Sigmoid colon (tissue), 6 donors: ENCODE measurements at regions not wholly inside any gene's neighbourhood (a gene's known extent, or its start where the extent isn't known, plus 50 kb on each side); places are given as distances from the start of the nearest gene placed in this dataset.
"Not testable (repeated sequence)": the region's sequence is repeated elsewhere in the genome, so short reads cannot be mapped to it uniquely, and the experiment has no call there.

Source experiments
- DNase-seq: peaks from one replicate; pipeline ENCODE4 v3.0.0-alpha.2; 2019
- H3K27ac ChIP-seq, 4 donors: fragments of 200-600 bp; sonication (generic); one replicate each; pipeline ENCODE4 v1.5.1; 2016 to 2019; ENCODE audit warnings: mild to moderate bottlenecking in 1 of 4
- H3K27me3 ChIP-seq, 3 donors: fragments of 200-600 bp; sonication (generic); one replicate each; pipeline ENCODE4 v1.5.1; 2019; ENCODE audit warnings: mild to moderate bottlenecking in 1 of 3
- H3K36me3 ChIP-seq, 4 donors: fragments of 200-600 bp; sonication (generic); one replicate each; pipeline ENCODE4 v1.5.1; 2016 to 2019
- H3K4me1 ChIP-seq, 4 donors: fragments of 200-600 bp; sonication (generic); one replicate each; pipeline ENCODE4 v1.5.1; 2017 to 2019
- H3K4me3 ChIP-seq, 4 donors: fragments of 200-600 bp; sonication (generic); one replicate each; pipeline ENCODE4 v1.5.1; 2017 to 2019; ENCODE audit warnings: mild to moderate bottlenecking in 2 of 4, moderate library complexity in 1 of 4
- H3K9me3 ChIP-seq, 4 donors: fragments of 200-600 bp in 3 of 4; sonication (generic) in 3 of 4; one replicate each; pipeline versions ENCODE4 v1.5.1 to v1.6.1; 2013 to 2019
- CTCF ChIP-seq, 4 experiments: fragments of 450-650 bp in 3 of 4; fragments of 200-600 bp in 1 of 4; IDR thresholded peaks; one replicate each; pipeline ENCODE4 v1.5.1; 2016 to 2019; ENCODE audit warnings: antibody characterized with exemption in 4 of 4, mild to moderate bottlenecking in 3 of 4, moderate library complexity in 2 of 4
- EP300 ChIP-seq, 4 donors: sonication (generic); formaldehyde crosslinking; IDR thresholded peaks; one replicate each; pipeline ENCODE4 v1.6.1; 2017; ENCODE audit warnings: antibody characterized with exemption in 4 of 4
- POLR2A ChIP-seq, 2 donors: fragments of 450-650 bp; IDR thresholded peaks; one replicate each; pipeline ENCODE4 v1.6.1; 2016; ENCODE audit warnings: antibody characterized with exemption in 2 of 2, mild to moderate bottlenecking in 2 of 2, moderate library complexity in 2 of 2
- POLR2AphosphoS5 ChIP-seq, 4 donors: sonication (generic); formaldehyde crosslinking; IDR thresholded peaks; one replicate each; pipeline ENCODE4 v1.6.1; 2017; ENCODE audit warnings: antibody characterized with exemption in 4 of 4
- WGBS, 2 donors: extraction: QIAGEN DNeasy Blood & Tissue Kit; methylation state at CpG; one replicate each; pipeline ENCODE4 v1.1.7; 2013; 5-methylcytosine and 5-hydroxymethylcytosine counted together
- intact Hi-C: fragments of 100-400 bp; cut with DNase I; formaldehyde crosslinking; loops from one replicate; pipeline ENCODE4 v1.15.1; 2023
- donor health status: healthy with polysubstance abuse.
- donor health status: healthy.

- 77 to 88% methylated on average over 6 of the region's 6 CpGs for WGBS, 2 donors
- Histone ChIP-seq H3K4me3 (no peak overlapping the region), H3K9me3 (no peaks in the 10 kb centered on the region), H3K36me3 (no peaks in the 10 kb centered on the region), H3K27ac (peak overlapping the region; percentile 38 to 80 (median 63)), H3K27me3 (no peaks in the 10 kb centered on the region), H3K4me1 (peaks cover 0 to 34% (median 33%) of the 10 kb centered on the region in 4 donors)
- intact Hi-C loops = no loop called here
- DNase-seq = peak; percentile 74
- TF ChIP-seq EP300 (IDR thresholded peaks at IDR 0.05) (no peak), POLR2A (IDR thresholded peaks at IDR 0.05) (no peak), POLR2AphosphoS5 (IDR thresholded peaks at IDR 0.05) (peak in 1 of 4 donors; percentile 15), CTCF (IDR thresholded peaks at IDR 0.05) (no peak)
Observed at GRCh38 chr13:40352802-40353562, 313.5 kb downstream of the FOXO1 start.

GRCh38 chr13:40355126-40355724, 311.2 kb downstream of the FOXO1 start:
- Histone ChIP-seq H3K27me3 (no peaks in the 10 kb centered on the region), H3K4me1 (peaks cover 0 to 30% (median 28%) of the 10 kb centered on the region in 4 donors), H3K27ac (no peak overlapping the region), H3K9me3 (no peaks in the 10 kb centered on the region), H3K36me3 (no peaks in the 10 kb centered on the region), H3K4me3 (no peak overlapping the region)
- no peak for DNase-seq
- no peak for TF ChIP-seq EP300 (IDR thresholded peaks at IDR 0.05)
- no peak for TF ChIP-seq POLR2A (IDR thresholded peaks at IDR 0.05)
- TF ChIP-seq CTCF (IDR thresholded peaks at IDR 0.05) = no peak
- no peak for TF ChIP-seq POLR2AphosphoS5 (IDR thresholded peaks at IDR 0.05)
- 92 to 94% methylated on average over 6 of the region's 6 CpGs for whole genome bisulfite sequencing, 2 donors
- intact Hi-C loops = no loop called here

GRCh38 chr13:40356011-40356410, 310.4 kb downstream of the FOXO1 start:
- intact Hi-C loops = no loop called here
- no peak for DNase-seq
- Histone ChIP-seq H3K27me3 (no peaks in the 10 kb centered on the region), H3K36me3 (no peaks in the 10 kb centered on the region), H3K4me3 (no peak overlapping the region), H3K9me3 (no peaks in the 10 kb centered on the region), H3K4me1 (peaks cover 0 to 22% (median 20%) of the 10 kb centered on the region in 4 donors), H3K27ac (no peak overlapping the region)
- 94 to 96% methylated on average over 6 of the region's 6 CpGs for WGBS, 2 donors
- TF ChIP-seq POLR2AphosphoS5 (IDR thresholded peaks at IDR 0.05) = no peak
- TF ChIP-seq CTCF (IDR thresholded peaks at IDR 0.05) = no peak
- no peak for TF ChIP-seq POLR2A (IDR thresholded peaks at IDR 0.05)
- TF ChIP-seq EP300 (IDR thresholded peaks at IDR 0.05) = no peak

- H3K27ac ChIP-seq, H3K27me3 ChIP-seq, H3K9me3 ChIP-seq, H3K36me3 ChIP-seq, intact Hi-C loops, DNase-seq, H3K4me3 ChIP-seq: not testable (repeated sequence)
- WGBS, 2 donors = 70 to 75% methylated on average over 22 of the region's 22 CpGs
- H3K4me1 ChIP-seq = peaks cover 0 to 20% (median 18%) of the 10 kb centered on the region in 4 donors
Observed at GRCh38 chr13:40356458-40356857, 310.0 kb downstream of the FOXO1 start.

GRCh38 chr13:40362502-40362901, 303.9 kb downstream of the FOXO1 start:
- Histone ChIP-seq H3K4me3 (no peak overlapping the region), H3K4me1 (no peaks in the 10 kb centered on the region), H3K9me3 (no peaks in the 10 kb centered on the region), H3K27me3 (no peaks in the 10 kb centered on the region), H3K36me3 (no peaks in the 10 kb centered on the region), H3K27ac (no peak overlapping the region)
- 88 to 95% methylated on average over 5 of the region's 5 CpGs for WGBS, 2 donors
- intact Hi-C loops = no loop called here
- TF ChIP-seq POLR2A (IDR thresholded peaks at IDR 0.05) (no peak), CTCF (IDR thresholded peaks at IDR 0.05) (no peak)
- no peak for DNase-seq
